ENCODE measurements at regions not wholly inside any gene's neighbourhood (a gene's known extent, or its start where the extent isn't known, plus 50 kb on each side); places are given as distances from the start of the nearest gene placed in this dataset.

- Histone ChIP-seq H3K9me3 (no peaks in the 10 kb centered on the region), H3K36me3 (ENCODE audit: insufficient read depth in 1 of 2, low read depth in 1 of 2) (no peaks in the 10 kb centered on the region), H3K4me3 (no peak overlapping the region), H3K27ac (no peak overlapping the region), H3K27me3 (ENCODE audit: insufficient read depth in 3 of 3, low read length in 2 of 3) (no peaks in the 10 kb centered on the region), H3K4me1 (peaks cover 4% of the 10 kb centered on the region)
- WGBS, 3 donors, result 86 to 91% (median 88%) methylated on average over 4 of the region's 4 CpGs
- no peak for ATAC-seq
- no peak for TF ChIP-seq CTCF (IDR thresholded peaks at IDR 0.05)
- no peak for DNase-seq
- intact Hi-C loops (cut with DNase I), result no loop called here
These were observed 194.0 kb upstream of the CADM1 start for GRCh38 chr11:115698243-115698642.

GRCh38 chr11:115696563-115696962, 192.3 kb upstream of the CADM1 start:
- H3K9me3 ChIP-seq, result no peaks in the 10 kb centered on the region
- H3K4me3 ChIP-seq, result no peak overlapping the region
- H3K27ac ChIP-seq, result no peak overlapping the region
- DNase-seq (no peak), ATAC-seq (peak in 2 of 4 donors; percentile 25 to 27)
- peaks cover 4% of the 10 kb centered on the region for H3K4me1 ChIP-seq
- WGBS, 3 donors, result 32 to 40% (median 32%) methylated on average over 4 of the region's 4 CpGs
- H3K27me3 ChIP-seq (ENCODE audit: insufficient read depth in 3 of 3, low read length in 2 of 3), result peaks cover 0 to 6% (median 0%) of the 10 kb centered on the region in 3 donors
- intact Hi-C loops (cut with DNase I), result no loop called here
- no peak for TF ChIP-seq CTCF (IDR thresholded peaks at IDR 0.05)
- H3K36me3 ChIP-seq (ENCODE audit: insufficient read depth in 1 of 2, low read depth in 1 of 2), result no peaks in the 10 kb centered on the region

- no peak overlapping the region for H3K27ac ChIP-seq
- H3K36me3 ChIP-seq (ENCODE audit: insufficient read depth in 1 of 2, low read depth in 1 of 2), result no peaks in the 10 kb centered on the region
- no peaks in the 10 kb centered on the region for H3K9me3 ChIP-seq
- peaks cover 0 to 6% (median 0%) of the 10 kb centered on the region in 3 donors for H3K27me3 ChIP-seq (ENCODE audit: insufficient read depth in 3 of 3, low read length in 2 of 3)
- no peak for TF ChIP-seq CTCF (IDR thresholded peaks at IDR 0.05)
- 56 to 63% (median 59%) methylated on average over 5 of the region's 5 CpGs for whole genome bisulfite sequencing, 3 donors
- peaks cover 4% of the 10 kb centered on the region for H3K4me1 ChIP-seq
- DNase-seq, result no peak
- intact Hi-C loops (cut with DNase I), result no loop called here
- H3K4me3 ChIP-seq, result no peak overlapping the region
- ATAC-seq, result no peak
These were observed 191.6 kb upstream of the CADM1 start for GRCh38 chr11:115695677-115696364.

- WGBS, 3 donors, result 89 to 91% (median 90%) methylated on average over 3 of the region's 3 CpGs
- intact Hi-C loops (cut with DNase I), result no loop called here
- DNase-seq (no peak), ATAC-seq (no peak)
- no peaks in the 10 kb centered on the region for H3K36me3 ChIP-seq (ENCODE audit: insufficient read depth in 1 of 2, low read depth in 1 of 2)
- no peak overlapping the region for H3K4me3 ChIP-seq
- H3K4me1 ChIP-seq, result no peaks in the 10 kb centered on the region
- TF ChIP-seq CTCF (IDR thresholded peaks at IDR 0.05), result no peak
- no peak overlapping the region for H3K27ac ChIP-seq
- H3K27me3 ChIP-seq (ENCODE audit: insufficient read depth in 3 of 3, low read length in 2 of 3), result peaks cover 0 to 10% (median 0%) of the 10 kb centered on the region in 3 donors
- H3K9me3 ChIP-seq, result no peaks in the 10 kb centered on the region
These were observed 188.8 kb upstream of the CADM1 start for GRCh38 chr11:115693002-115693401.

GRCh38 chr11:115691030-115691429, 186.8 kb upstream of the CADM1 start:
- Histone ChIP-seq H3K27ac (no peak overlapping the region), H3K36me3 (ENCODE audit: insufficient read depth in 1 of 2, low read depth in 1 of 2) (no peaks in the 10 kb centered on the region), H3K4me1 (no peaks in the 10 kb centered on the region), H3K27me3 (ENCODE audit: insufficient read depth in 3 of 3, low read length in 2 of 3) (peaks cover 0 to 10% (median 0%) of the 10 kb centered on the region in 3 donors), H3K4me3 (no peak overlapping the region), H3K9me3 (no peaks in the 10 kb centered on the region)
- ATAC-seq (no peak), DNase-seq (no peak)
- TF ChIP-seq CTCF (IDR thresholded peaks at IDR 0.05), result no peak
- 62 to 83% (median 64%) methylated on average over 3 of the region's 3 CpGs for WGBS, 3 donors
- intact Hi-C loops (cut with DNase I), result no loop called here
